ENCODE measurements at regions not wholly inside any gene's neighbourhood (a gene's known extent, or its start where the extent isn't known, plus 50 kb on each side); places are given as distances from the start of the nearest gene placed in this dataset.
"Not testable (repeated sequence)": the region's sequence is repeated elsewhere in the genome, so short reads cannot be mapped to it uniquely, and the experiment has no call there.

DNA sequence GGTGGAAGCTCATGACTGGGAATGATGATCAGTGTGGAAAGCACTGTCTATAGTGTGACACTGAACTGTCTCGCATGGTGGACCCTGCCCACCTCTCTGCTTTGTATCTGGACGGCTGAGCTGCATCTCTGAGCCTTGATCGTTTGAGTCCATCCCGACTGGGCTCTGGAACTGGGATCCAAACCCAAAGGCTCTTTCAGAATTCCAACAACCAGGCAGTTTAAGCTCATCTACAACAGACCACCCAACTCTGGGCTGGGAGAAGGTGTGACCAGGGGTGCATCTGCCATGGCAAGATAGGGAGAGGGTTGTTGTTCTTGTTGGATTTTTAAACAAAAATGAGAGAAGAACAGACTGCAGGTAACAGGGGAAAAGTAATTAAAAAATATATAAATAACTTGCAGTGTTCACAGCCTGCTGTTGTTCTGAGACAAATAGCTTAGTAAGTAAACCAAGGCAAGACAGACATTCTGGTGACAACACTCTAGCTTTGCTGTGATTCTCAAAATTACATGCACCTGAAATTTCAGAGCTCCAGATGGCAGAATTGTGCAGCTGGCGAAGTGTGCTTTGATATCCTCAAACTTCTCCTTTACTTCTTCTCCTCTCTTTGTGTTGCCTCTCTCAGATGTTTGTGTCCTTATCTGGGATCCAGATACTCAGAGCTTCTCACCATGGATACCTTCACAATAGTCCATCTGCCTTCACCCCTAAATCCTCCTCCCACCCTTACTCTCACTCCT, 209.6 kb downstream of the EMP1 start:
- Histone ChIP-seq H3K4me3 (no peak overlapping the region), H3K27ac (replicated peaks) (no peak overlapping the region), H3K4me1 (no peaks in the 10 kb centered on the region), H3K9me3 (replicated peaks) (peaks cover 17% of the 10 kb centered on the region), H3K27me3 (ENCODE audit: low read depth) (peaks cover 35% of the 10 kb centered on the region), H3K36me3 (no peaks in the 10 kb centered on the region)
- DNase-seq: no peak
- intact Hi-C loops (cut with micrococcal nuclease): no loop called here
- TF ChIP-seq, protein P1, sequence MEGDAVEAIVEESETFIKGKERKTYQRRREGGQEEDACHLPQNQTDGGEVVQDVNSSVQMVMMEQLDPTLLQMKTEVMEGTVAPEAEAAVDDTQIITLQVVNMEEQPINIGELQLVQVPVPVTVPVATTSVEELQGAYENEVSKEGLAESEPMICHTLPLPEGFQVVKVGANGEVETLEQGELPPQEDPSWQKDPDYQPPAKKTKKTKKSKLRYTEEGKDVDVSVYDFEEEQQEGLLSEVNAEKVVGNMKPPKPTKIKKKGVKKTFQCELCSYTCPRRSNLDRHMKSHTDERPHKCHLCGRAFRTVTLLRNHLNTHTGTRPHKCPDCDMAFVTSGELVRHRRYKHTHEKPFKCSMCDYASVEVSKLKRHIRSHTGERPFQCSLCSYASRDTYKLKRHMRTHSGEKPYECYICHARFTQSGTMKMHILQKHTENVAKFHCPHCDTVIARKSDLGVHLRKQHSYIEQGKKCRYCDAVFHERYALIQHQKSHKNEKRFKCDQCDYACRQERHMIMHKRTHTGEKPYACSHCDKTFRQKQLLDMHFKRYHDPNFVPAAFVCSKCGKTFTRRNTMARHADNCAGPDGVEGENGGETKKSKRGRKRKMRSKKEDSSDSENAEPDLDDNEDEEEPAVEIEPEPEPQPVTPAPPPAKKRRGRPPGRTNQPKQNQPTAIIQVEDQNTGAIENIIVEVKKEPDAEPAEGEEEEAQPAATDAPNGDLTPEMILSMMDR (IDR thresholded peaks at IDR 0.05; ENCODE audit: borderline replicate concordance): no peak

DNA sequence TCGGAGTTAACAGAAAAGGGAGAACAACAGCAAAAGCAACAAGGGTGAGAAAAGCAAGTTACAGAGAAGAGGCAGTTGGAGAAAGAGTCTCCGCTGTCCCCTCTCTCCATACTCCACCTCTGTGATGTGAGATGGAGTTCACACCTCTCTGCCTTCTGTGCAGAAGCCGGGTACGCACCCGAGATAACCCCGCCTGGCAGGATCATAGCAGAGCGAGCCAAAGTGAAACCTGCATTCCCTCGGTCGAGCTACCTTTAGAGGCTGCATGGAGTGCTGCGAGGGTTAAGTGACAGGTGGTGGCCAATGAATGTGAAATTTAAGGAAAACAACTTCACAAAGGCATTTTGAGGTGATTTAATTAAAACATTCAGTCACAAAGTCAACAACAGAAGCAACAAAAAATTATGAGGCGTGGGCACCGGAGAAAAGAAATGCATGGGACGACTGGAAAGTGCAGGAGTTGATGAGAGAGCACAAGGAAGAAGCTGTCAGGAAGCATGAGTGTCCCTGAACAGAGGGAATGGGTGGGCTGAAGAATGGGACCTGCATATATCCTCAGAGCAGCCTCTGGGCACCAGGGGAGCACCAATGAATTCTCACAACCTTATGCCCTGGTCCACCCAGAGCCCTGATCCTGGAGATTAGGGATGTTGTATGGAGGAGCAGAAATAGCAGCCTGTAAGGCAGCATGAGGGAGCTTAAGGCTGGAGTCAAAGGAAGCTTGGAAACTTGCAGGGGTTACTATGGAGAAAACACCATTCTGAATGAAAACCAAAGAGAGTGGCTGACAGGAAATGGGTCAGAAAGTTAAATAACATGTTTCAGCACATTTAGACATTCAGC, 208.3 kb downstream of the EMP1 start:
- intact Hi-C loops (cut with micrococcal nuclease): no loop called here
- H3K27ac ChIP-seq (replicated peaks): no peak overlapping the region
- H3K4me1 ChIP-seq: no peaks in the 10 kb centered on the region
- H3K27me3 ChIP-seq (ENCODE audit: low read depth): peaks cover 41% of the 10 kb centered on the region
- peaks cover 6% of the 10 kb centered on the region for H3K9me3 ChIP-seq (replicated peaks)
- H3K4me3 ChIP-seq: no peak overlapping the region
- H3K36me3 ChIP-seq: no peaks in the 10 kb centered on the region
- DNase-seq: no peak
- TF ChIP-seq, protein P1 (IDR thresholded peaks at IDR 0.05; ENCODE audit: borderline replicate concordance): no peak

DNA sequence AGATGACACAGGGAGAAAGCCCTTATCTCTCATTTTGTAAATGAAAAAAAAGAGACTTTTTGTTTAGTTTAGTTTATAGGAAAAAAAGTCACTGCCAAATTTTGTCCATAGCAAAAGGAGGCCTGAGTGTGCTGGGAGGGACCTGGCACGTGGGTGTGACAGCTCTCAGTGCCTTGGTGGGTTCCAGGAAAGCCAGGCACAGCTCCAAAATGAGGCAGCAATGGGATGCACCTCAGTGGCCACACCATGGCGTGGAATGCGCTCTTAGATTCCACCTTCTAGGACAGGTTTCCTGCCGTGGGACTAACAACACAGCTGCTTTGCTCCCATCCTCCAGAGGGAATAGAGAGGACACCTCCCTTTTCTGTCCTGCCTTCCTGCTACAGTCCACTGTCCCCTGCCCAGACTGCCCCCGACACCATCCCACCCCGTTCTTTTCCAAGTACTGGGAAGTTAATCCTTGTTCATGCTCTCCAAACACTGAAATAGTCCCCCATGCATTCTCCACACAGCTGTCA, 207.6 kb downstream of the EMP1 start:
- Histone ChIP-seq H3K9me3 (replicated peaks) (no peaks in the 10 kb centered on the region), H3K36me3 (no peaks in the 10 kb centered on the region), H3K27me3 (ENCODE audit: low read depth) (peaks cover 41% of the 10 kb centered on the region), H3K4me1 (no peaks in the 10 kb centered on the region), H3K27ac (replicated peaks) (no peak overlapping the region), H3K4me3 (no peak overlapping the region)
- intact Hi-C loops (cut with micrococcal nuclease): no loop called here
- DNase-seq: no peak
- TF ChIP-seq, protein P1 (IDR thresholded peaks at IDR 0.05; ENCODE audit: borderline replicate concordance): no peak

DNA sequence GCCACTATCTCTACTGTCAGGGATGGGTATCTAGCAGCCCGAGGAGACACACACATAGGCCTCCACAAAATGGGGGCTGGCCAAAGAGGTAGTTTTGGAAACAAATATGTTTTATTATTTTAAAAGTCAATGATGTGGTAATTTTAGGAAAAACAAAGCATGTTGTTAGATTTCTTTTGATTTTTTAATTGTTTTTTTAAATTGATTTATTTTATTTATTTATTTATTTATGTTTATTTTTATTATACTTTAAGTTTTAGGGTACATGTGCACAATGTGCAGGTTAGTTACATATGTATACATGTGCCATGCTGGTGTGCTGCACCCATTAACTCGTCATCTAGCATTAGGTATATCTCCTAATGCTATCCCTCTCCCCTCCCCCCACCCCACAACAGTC, 194.8 kb downstream of the EMP1 start:
- H3K36me3 ChIP-seq; DNase-seq; H3K27ac ChIP-seq (replicated peaks); H3K9me3 ChIP-seq (replicated peaks); H3K4me3 ChIP-seq; intact Hi-C loops (cut with micrococcal nuclease); H3K27me3 ChIP-seq (ENCODE audit: low read depth): not testable (repeated sequence)
- peaks cover 14% of the 10 kb centered on the region for H3K4me1 ChIP-seq

DNA sequence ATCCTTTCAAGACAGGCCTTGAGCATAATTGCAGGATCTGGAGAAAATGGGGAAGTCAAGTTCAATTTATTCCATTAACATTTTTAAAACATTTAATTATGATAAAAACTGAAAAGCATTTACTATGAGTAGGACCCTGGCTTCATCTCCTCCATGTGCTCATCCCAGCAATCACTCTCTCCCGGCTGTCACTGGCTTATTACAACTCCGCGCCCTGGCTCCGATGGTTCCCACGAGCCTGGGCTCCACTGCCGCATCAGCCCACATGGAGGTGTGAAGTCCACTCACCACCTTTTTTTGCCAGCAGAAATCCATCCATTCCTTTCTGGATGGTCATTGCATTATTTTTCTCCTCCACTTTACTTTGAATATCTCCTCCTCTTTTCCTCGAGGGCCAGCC, 194.4 kb downstream of the EMP1 start:
- TF ChIP-seq, protein P1 (IDR thresholded peaks at IDR 0.05; ENCODE audit: borderline replicate concordance): no peak
- Histone ChIP-seq H3K4me3 (no peak overlapping the region), H3K36me3 (no peaks in the 10 kb centered on the region), H3K9me3 (replicated peaks) (no peaks in the 10 kb centered on the region), H3K27me3 (ENCODE audit: low read depth) (peaks cover 8% of the 10 kb centered on the region), H3K27ac (replicated peaks) (peak overlapping the region; percentile 40), H3K4me1 (peaks cover 14% of the 10 kb centered on the region)
- DNase-seq: no peak
- intact Hi-C loops (cut with micrococcal nuclease): no loop called here
